ENCODE measurements at regions not wholly inside any gene's neighbourhood (a gene's known extent, or its start where the extent isn't known, plus 50 kb on each side); places are given as distances from the start of the nearest gene placed in this dataset.

DNA sequence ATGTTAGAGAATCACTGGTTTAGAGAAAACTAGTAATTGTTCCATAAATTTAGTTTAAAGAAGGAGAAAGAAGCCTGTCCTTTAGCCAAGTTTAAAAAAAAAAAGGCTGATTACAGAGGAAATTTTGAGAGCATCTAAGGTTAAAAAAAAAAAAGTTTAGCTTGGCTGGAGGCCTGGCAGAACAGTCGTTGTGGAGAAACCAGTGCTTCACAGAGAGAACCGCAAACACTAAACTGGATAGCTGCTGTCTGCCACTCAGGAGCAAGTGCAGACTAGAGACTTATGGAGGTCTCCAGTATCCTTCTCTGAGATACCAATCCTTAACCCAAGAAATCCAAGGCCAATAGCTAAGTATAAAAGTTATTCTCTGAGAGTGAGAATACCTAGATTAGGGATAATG lies 84.8 kb upstream of the ANKRD28 start:
- TF ChIP-seq, protein P1, sequence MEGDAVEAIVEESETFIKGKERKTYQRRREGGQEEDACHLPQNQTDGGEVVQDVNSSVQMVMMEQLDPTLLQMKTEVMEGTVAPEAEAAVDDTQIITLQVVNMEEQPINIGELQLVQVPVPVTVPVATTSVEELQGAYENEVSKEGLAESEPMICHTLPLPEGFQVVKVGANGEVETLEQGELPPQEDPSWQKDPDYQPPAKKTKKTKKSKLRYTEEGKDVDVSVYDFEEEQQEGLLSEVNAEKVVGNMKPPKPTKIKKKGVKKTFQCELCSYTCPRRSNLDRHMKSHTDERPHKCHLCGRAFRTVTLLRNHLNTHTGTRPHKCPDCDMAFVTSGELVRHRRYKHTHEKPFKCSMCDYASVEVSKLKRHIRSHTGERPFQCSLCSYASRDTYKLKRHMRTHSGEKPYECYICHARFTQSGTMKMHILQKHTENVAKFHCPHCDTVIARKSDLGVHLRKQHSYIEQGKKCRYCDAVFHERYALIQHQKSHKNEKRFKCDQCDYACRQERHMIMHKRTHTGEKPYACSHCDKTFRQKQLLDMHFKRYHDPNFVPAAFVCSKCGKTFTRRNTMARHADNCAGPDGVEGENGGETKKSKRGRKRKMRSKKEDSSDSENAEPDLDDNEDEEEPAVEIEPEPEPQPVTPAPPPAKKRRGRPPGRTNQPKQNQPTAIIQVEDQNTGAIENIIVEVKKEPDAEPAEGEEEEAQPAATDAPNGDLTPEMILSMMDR (IDR thresholded peaks at IDR 0.05): no peak
- no peak for TF ChIP-seq EZH2 (IDR thresholded peaks at IDR 0.05; ENCODE audit: borderline replicate concordance, insufficient read depth, low read depth, low read length, poor library complexity, severe bottlenecking)
